PC-3 (cell line): ENCODE measurements at regions not wholly inside any gene's neighbourhood (a gene's known extent, or its start where the extent isn't known, plus 50 kb on each side); places are given as distances from the start of the nearest gene placed in this dataset.

Experiments used
- ATAC-seq: fragments of 200-7000 bp; cut with Tn5 transposase; 2 replicates; pipeline ENCODE4 v1.9.1; 2020; ENCODE audit warnings: mild to moderate bottlenecking, moderate library complexity
- BruUV-seq: library from RNA; stranded (reverse); fragments of 400-500 nt; replicated peaks from 2 replicates; lab custom pipeline; 2021; lab: Mats Ljungman, UMichigan
- CTCF ChIA-PET: fragments of 300-600 bp; sonication (Branson Sonifier 250); formaldehyde crosslinking; loops from one replicate; lab custom pipeline; 2022; ENCODE audit warnings: antibody characterized with exemption; lab: Charles Lee
- POLR2A ChIA-PET: fragments of 300-600 bp; sonication (Branson Sonifier 250); formaldehyde crosslinking; loops from one replicate; lab custom pipeline; 2022; ENCODE audit warnings: antibody characterized with exemption; ENCODE audit not compliant: unreplicated experiment; lab: Charles Lee
- DNase-seq: peaks from one replicate; pipeline ENCODE4 v3.0.0-alpha.2; 2015
- H2AFZ ChIP-seq: fragments of 300-600 bp; sonication (generic); 2 replicates; pipeline ENCODE4 v1.6.0; 2016; ENCODE audit warnings: antibody characterized with exemption, low read length
- H3F3A ChIP-seq: fragments of 300-600 bp; sonication (generic); one replicate; pipeline ENCODE4 v1.6.0; 2017; ENCODE audit warnings: antibody characterized with exemption, low read length, control low read depth, mild to moderate bottlenecking; ENCODE audit not compliant: unreplicated experiment
- H3K27ac ChIP-seq: fragments of 300-600 bp; sonication (generic); 2 replicates; pipeline ENCODE4 v1.5.1; 2016; ENCODE audit warnings: mild to moderate bottlenecking, low read length
- H3K27me3 ChIP-seq: fragments of 300-600 bp; sonication (generic); 2 replicates; pipeline ENCODE4 v1.6.1; 2016; ENCODE audit warnings: low read length, mixed read lengths
- H3K36me3 ChIP-seq: fragments of 300-600 bp; sonication (generic); 2 replicates; pipeline ENCODE4 v1.6.1; 2016; ENCODE audit warnings: low read depth, mixed run types, low read length, mixed read lengths
- H3K4me1 ChIP-seq: fragments of 300-600 bp; sonication (generic); 2 replicates; pipeline ENCODE4 v1.5.1; 2016; ENCODE audit warnings: low read length; ENCODE audit not compliant: insufficient read depth
- H3K4me2 ChIP-seq: fragments of 300-600 bp; sonication (generic); 2 replicates; pipeline ENCODE4 v1.6.0; 2016; ENCODE audit warnings: low read length
- H3K4me3 ChIP-seq: fragments of 300-600 bp; sonication (generic); 2 replicates; pipeline ENCODE4 v1.5.1; 2016; ENCODE audit warnings: mild to moderate bottlenecking, low read length, mixed read lengths
- H3K79me2 ChIP-seq: fragments of 300-600 bp; sonication (generic); 2 replicates; pipeline ENCODE4 v1.6.1; 2017; ENCODE audit warnings: low read length, mixed read lengths
- H3K9ac ChIP-seq: fragments of 300-600 bp; sonication (generic); 2 replicates; pipeline ENCODE4 v1.6.0; 2016; ENCODE audit warnings: mild to moderate bottlenecking, low read length
- H3K9me2 ChIP-seq: fragments of 300-600 bp; sonication (generic); replicated peaks from 2 replicates; pipeline ENCODE4 v1.6.1; 2016; ENCODE audit warnings: mixed run types, low read length, mixed read lengths
- H3K9me3 ChIP-seq: fragments of 300-600 bp; sonication (generic); 2 replicates; pipeline ENCODE4 v1.6.1; 2016; ENCODE audit warnings: low read length, mixed read lengths
- H4K20me1 ChIP-seq: fragments of 300-600 bp; sonication (generic); 2 replicates; pipeline ENCODE4 v1.6.1; 2016; ENCODE audit warnings: low read length, mixed read lengths
- EZH2 ChIP-seq: fragments of 300-600 bp; sonication (generic); IDR thresholded peaks from one replicate; pipeline ENCODE4 v1.6.1; 2017; ENCODE audit warnings: antibody characterized with exemption, mild to moderate bottlenecking, low read length; ENCODE audit not compliant: unreplicated experiment
- EZH2phosphoT487 ChIP-seq: fragments of 300-600 bp; sonication (generic); IDR thresholded peaks from 2 replicates; pipeline ENCODE4 v1.6.1; 2018; ENCODE audit warnings: mild to moderate bottlenecking, antibody characterized with exemption, low read length, borderline replicate concordance
- intact Hi-C: fragments of 100-400 bp; cut with micrococcal nuclease; formaldehyde crosslinking; loops from 2 replicates; pipeline ENCODE4 v1.9.0; 2023
- TF ChIP-seq, protein P1 (sequence below): fragments of 300-600 bp; sonication (generic); conservative IDR thresholded peaks from 2 replicates; pipeline ENCODE4 v1.5.1; 2017; ENCODE audit warnings: antibody characterized with exemption, low read depth, mild to moderate bottlenecking, low read length

DNA sequence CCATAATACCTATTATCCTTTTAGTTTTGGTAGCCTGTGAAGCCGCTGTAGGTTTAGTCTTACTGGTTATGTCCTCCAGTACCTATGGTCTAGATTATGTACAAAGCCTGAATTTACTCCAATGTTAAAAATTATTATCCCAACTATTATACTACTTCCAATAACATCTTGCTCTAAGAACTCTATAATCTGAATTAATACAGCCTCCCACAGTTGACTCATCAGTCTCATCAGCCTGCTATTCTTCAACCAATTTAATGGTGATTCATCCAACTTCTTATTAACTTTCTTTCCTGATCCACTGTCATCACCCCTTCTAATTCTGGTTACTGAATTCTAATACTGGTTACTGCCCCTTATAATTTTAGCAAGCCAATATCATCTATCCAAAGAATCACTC, 370.3 kb upstream of the OPRM1 start:
- intact Hi-C loops = no loop called here
- H3K4me1 ChIP-seq = no peaks in the 10 kb centered on the region
- H3F3A ChIP-seq = no peaks in the 10 kb centered on the region
- H4K20me1 ChIP-seq = no peaks in the 10 kb centered on the region
- POLR2A ChIA-PET = no interaction called here
- no peaks in the 10 kb centered on the region for H3K9me2 ChIP-seq
- no peaks in the 10 kb centered on the region for H3K36me3 ChIP-seq
- H3K27me3 ChIP-seq = peaks cover 13% of the 10 kb centered on the region
- H2AFZ ChIP-seq = no peak overlapping the region
- H3K27ac ChIP-seq = no peak overlapping the region
- TF ChIP-seq EZH2 = no peak
- TF ChIP-seq, protein P1, sequence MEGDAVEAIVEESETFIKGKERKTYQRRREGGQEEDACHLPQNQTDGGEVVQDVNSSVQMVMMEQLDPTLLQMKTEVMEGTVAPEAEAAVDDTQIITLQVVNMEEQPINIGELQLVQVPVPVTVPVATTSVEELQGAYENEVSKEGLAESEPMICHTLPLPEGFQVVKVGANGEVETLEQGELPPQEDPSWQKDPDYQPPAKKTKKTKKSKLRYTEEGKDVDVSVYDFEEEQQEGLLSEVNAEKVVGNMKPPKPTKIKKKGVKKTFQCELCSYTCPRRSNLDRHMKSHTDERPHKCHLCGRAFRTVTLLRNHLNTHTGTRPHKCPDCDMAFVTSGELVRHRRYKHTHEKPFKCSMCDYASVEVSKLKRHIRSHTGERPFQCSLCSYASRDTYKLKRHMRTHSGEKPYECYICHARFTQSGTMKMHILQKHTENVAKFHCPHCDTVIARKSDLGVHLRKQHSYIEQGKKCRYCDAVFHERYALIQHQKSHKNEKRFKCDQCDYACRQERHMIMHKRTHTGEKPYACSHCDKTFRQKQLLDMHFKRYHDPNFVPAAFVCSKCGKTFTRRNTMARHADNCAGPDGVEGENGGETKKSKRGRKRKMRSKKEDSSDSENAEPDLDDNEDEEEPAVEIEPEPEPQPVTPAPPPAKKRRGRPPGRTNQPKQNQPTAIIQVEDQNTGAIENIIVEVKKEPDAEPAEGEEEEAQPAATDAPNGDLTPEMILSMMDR = no peak
- TF ChIP-seq EZH2phosphoT487 = no peak
- no peak overlapping the region for H3K9ac ChIP-seq
- no peaks in the 10 kb centered on the region for H3K79me2 ChIP-seq
- BruUV-seq = no TSS peak
- H3K4me3 ChIP-seq = no peak overlapping the region
- no peak for DNase-seq
- CTCF ChIA-PET = no interaction called here
- no peak for ATAC-seq
- H3K4me2 ChIP-seq = no peak overlapping the region
- H3K9me3 ChIP-seq = no peaks in the 10 kb centered on the region

- intact Hi-C loops = no loop called here
- H3K27me3 ChIP-seq = peaks cover 7% of the 10 kb centered on the region; the same call in 1 of the 2 replicates
- H3K79me2 ChIP-seq = no peaks in the 10 kb centered on the region
- no peak overlapping the region for H3K4me3 ChIP-seq
- no peak overlapping the region for H3K27ac ChIP-seq
- H3F3A ChIP-seq = no peaks in the 10 kb centered on the region
- H4K20me1 ChIP-seq = no peaks in the 10 kb centered on the region
- H3K9ac ChIP-seq = no peak overlapping the region
- no TSS peak for BruUV-seq
- no peaks in the 10 kb centered on the region for H3K4me1 ChIP-seq
- no peak overlapping the region for H2AFZ ChIP-seq
- no peaks in the 10 kb centered on the region for H3K9me2 ChIP-seq
- POLR2A ChIA-PET = no interaction called here
- H3K36me3 ChIP-seq = no peaks in the 10 kb centered on the region
- H3K9me3 ChIP-seq = no peaks in the 10 kb centered on the region
- no peak for DNase-seq
- no peak overlapping the region for H3K4me2 ChIP-seq
- no peak for ATAC-seq
- CTCF ChIA-PET = interaction anchor here (0.6 kb wide), 1 partner anchor 371 kb away, joined by 3 read pairs; no protein-coding TSS in a partner anchor
- TF ChIP-seq EZH2phosphoT487 = no peak
- TF ChIP-seq, protein P1 = no peak
- TF ChIP-seq EZH2 = no peak
These were observed 376.1 kb upstream of the OPRM1 start for GRCh38 chr6:153662982-153663381.

- no peaks in the 10 kb centered on the region for H3K79me2 ChIP-seq
- ATAC-seq = no peak
- no peak overlapping the region for H2AFZ ChIP-seq
- ChIA-PET POLR2A (no interaction called here), CTCF (no interaction called here)
- peaks cover 19% of the 10 kb centered on the region for H3K27me3 ChIP-seq
- TF ChIP-seq, protein P1 = no peak
- TF ChIP-seq EZH2phosphoT487 (no peak), EZH2 (no peak)
- BruUV-seq = no TSS peak
- DNase-seq = no peak
- H3K36me3 ChIP-seq = no peaks in the 10 kb centered on the region
- no peaks in the 10 kb centered on the region for H3K9me2 ChIP-seq
- no peak overlapping the region for H3K4me3 ChIP-seq
- no peaks in the 10 kb centered on the region for H3K9me3 ChIP-seq
- no peaks in the 10 kb centered on the region for H3K4me1 ChIP-seq
- no peaks in the 10 kb centered on the region for H4K20me1 ChIP-seq
- no peaks in the 10 kb centered on the region for H3F3A ChIP-seq
- H3K9ac ChIP-seq = no peak overlapping the region
- H3K4me2 ChIP-seq = no peak overlapping the region
- intact Hi-C loops = no loop called here
- H3K27ac ChIP-seq = no peak overlapping the region
These were observed 393.7 kb upstream of the OPRM1 start for GRCh38 chr6:153645326-153645725.
